Gastroesophageal sphincter (tissue), 3 donors: ENCODE measurements at regions not wholly inside any gene's neighbourhood (a gene's known extent, or its start where the extent isn't known, plus 50 kb on each side); places are given as distances from the start of the nearest gene placed in this dataset.

Source experiments
- CTCF ChIP-seq, 4 experiments: fragments of 200-600 bp in 2 of 4; fragments of 450-650 bp in 2 of 4; sonication (generic) in 1 of 4; IDR thresholded peaks; one replicate each; pipeline ENCODE4 v1.5.1; 2017 to 2019; ENCODE audit warnings: antibody characterized with exemption in 4 of 4, mild to moderate bottlenecking in 2 of 4, moderate library complexity in 2 of 4
- POLR2A ChIP-seq, 2 donors: fragments of 450-650 bp; IDR thresholded peaks; one replicate each; pipeline ENCODE4 v1.6.1; 2017; ENCODE audit warnings: antibody characterized with exemption in 2 of 2, mild to moderate bottlenecking in 2 of 2, moderate library complexity in 1 of 2
- POLR2AphosphoS5 ChIP-seq: sonication (generic); formaldehyde crosslinking; IDR thresholded peaks from one replicate; pipeline ENCODE4 v1.6.1; 2017; ENCODE audit warnings: antibody characterized with exemption

- no peak for TF ChIP-seq CTCF (IDR thresholded peaks at IDR 0.05)
- TF ChIP-seq POLR2AphosphoS5 = no peak
- no peak for TF ChIP-seq POLR2A (IDR thresholded peaks at IDR 0.05)
These were observed 50.4 kb upstream of the ASPRV1 start for GRCh38 chr2:70011786-70012185.
